HEK293 (cell line): ENCODE measurements at regions not wholly inside any gene's neighbourhood (a gene's known extent, or its start where the extent isn't known, plus 50 kb on each side); places are given as distances from the start of the nearest gene placed in this dataset.

Experiments
- CTCF ChIA-PET: fragments of 350-600 bp; formaldehyde crosslinking; extraction: SDS; loops from one replicate; lab custom pipeline; 2021; ENCODE audit warnings: antibody characterized with exemption; lab: Yijun Ruan, JAX
- POLR2A ChIA-PET: fragments of 300-600 bp; formaldehyde crosslinking; extraction: SDS; loops from one replicate; lab custom pipeline; 2020; ENCODE audit warnings: antibody characterized with exemption, inconsistent platforms; lab: Yijun Ruan, JAX
- H3K27ac ChIP-seq: fragments of 200-500 bp; sonication (Bioruptor generic); 2 replicates; pipeline ENCODE4 v1.5.1; 2014; ENCODE audit warnings: low read depth, low read length, control low read depth, inconsistent platforms; ENCODE audit errors: extremely low read depth
- H3K36me3 ChIP-seq, 2 experiments: fragments of 200-500 bp in 1 of 2; sonication (Bioruptor generic) in 1 of 2; 1 replicate in 1 of 2; 2 replicates in 1 of 2; pipeline ENCODE4 v1.5.1; 2014 to 2017; ENCODE audit warnings: inconsistent platforms in 2 of 2, low read length in 2 of 2; ENCODE audit not compliant: control insufficient read depth in 2 of 2, insufficient read depth in 1 of 2
- H3K4me1 ChIP-seq: fragments of 200-500 bp; sonication (Bioruptor generic); 2 replicates; pipeline ENCODE4 v1.5.1; 2014; ENCODE audit warnings: mild to moderate bottlenecking, low read length, inconsistent platforms; ENCODE audit not compliant: control insufficient read depth, insufficient read depth
- H3K4me3 ChIP-seq: 2 replicates; pipeline ENCODE4 v1.5.1; 2011; ENCODE audit warnings: low read depth, mild to moderate bottlenecking, control low read depth, low read length, moderate library complexity
- H3K9me3 ChIP-seq: fragments of 200-500 bp; sonication (Bioruptor generic); 2 replicates; pipeline ENCODE4 v1.5.1; 2014; ENCODE audit warnings: low read depth, low read length, inconsistent platforms; ENCODE audit not compliant: control insufficient read depth, insufficient read depth
- EGR2 ChIP-seq: fragments of 450-650 bp; formaldehyde crosslinking; IDR thresholded peaks from 2 replicates; pipeline ENCODE4 v1.5.1; 2016; ENCODE audit warnings: low read depth, missing biosample characterization, missing genetic modification characterization
- KLF1 ChIP-seq: fragments of 450-650 bp; formaldehyde crosslinking; IDR thresholded peaks from 2 replicates; pipeline ENCODE4 v1.5.1; 2016; ENCODE audit warnings: missing biosample characterization, missing genetic modification characterization
- ZBTB20 ChIP-seq: fragments of 450-650 bp; formaldehyde crosslinking; IDR thresholded peaks from 2 replicates; pipeline ENCODE4 v1.5.1; 2016; ENCODE audit warnings: missing biosample characterization, missing genetic modification characterization
- ZFHX2 ChIP-seq: fragments of 450-650 bp; formaldehyde crosslinking; conservative IDR thresholded peaks from 2 replicates; pipeline ENCODE4 v1.5.1; 2016; ENCODE audit warnings: missing biosample characterization, missing genetic modification characterization
- ZFP69B ChIP-seq: fragments of 450-650 bp; formaldehyde crosslinking; IDR thresholded peaks from 2 replicates; pipeline ENCODE4 v1.5.1; 2016; ENCODE audit warnings: missing biosample characterization, missing genetic modification characterization
- ZIC2 ChIP-seq: fragments of 450-650 bp; formaldehyde crosslinking; IDR thresholded peaks from 2 replicates; pipeline ENCODE4 v1.5.1; 2016; ENCODE audit warnings: missing biosample characterization, missing genetic modification characterization
- ZNF155 ChIP-seq: fragments of 450-650 bp; formaldehyde crosslinking; IDR thresholded peaks from 2 replicates; pipeline ENCODE4 v1.5.1; 2016; ENCODE audit warnings: missing biosample characterization, missing genetic modification characterization
- ZNF302 ChIP-seq: fragments of 450-650 bp; formaldehyde crosslinking; IDR thresholded peaks from 2 replicates; pipeline ENCODE4 v1.5.1; 2016; ENCODE audit warnings: missing biosample characterization, missing genetic modification characterization, low read depth
- ZNF324 ChIP-seq: fragments of 450-650 bp; formaldehyde crosslinking; IDR thresholded peaks from 2 replicates; pipeline ENCODE4 v1.5.1; 2016; ENCODE audit warnings: missing biosample characterization, missing genetic modification characterization
- ZNF621 ChIP-seq: fragments of 450-650 bp; formaldehyde crosslinking; IDR thresholded peaks from 2 replicates; pipeline ENCODE4 v1.5.1; 2017; ENCODE audit warnings: missing biosample characterization, missing genetic modification characterization
- ZNF768 ChIP-seq: fragments of 450-650 bp; formaldehyde crosslinking; IDR thresholded peaks from 2 replicates; pipeline ENCODE4 v1.5.1; 2018; ENCODE audit warnings: missing biosample characterization, mild to moderate bottlenecking, missing genetic modification characterization
- ZNF777 ChIP-seq: fragments of 450-650 bp; formaldehyde crosslinking; IDR thresholded peaks from 2 replicates; pipeline ENCODE4 v1.5.1; 2017; ENCODE audit warnings: missing biosample characterization, missing genetic modification characterization, borderline replicate concordance
- ZNF792 ChIP-seq: fragments of 450-650 bp; formaldehyde crosslinking; IDR thresholded peaks from 2 replicates; pipeline ENCODE4 v1.5.1; 2016; ENCODE audit warnings: missing biosample characterization, missing genetic modification characterization
- ZSCAN30 ChIP-seq: fragments of 450-650 bp; IDR thresholded peaks from 2 replicates; pipeline ENCODE4 v1.5.1; 2018; ENCODE audit warnings: missing biosample characterization, mild to moderate bottlenecking, missing genetic modification characterization, moderate library complexity
- TF ChIP-seq, protein P1 (sequence below): fragments of 450-650 bp; formaldehyde crosslinking; IDR thresholded peaks from 2 replicates; pipeline ENCODE4 v1.5.1; 2016; ENCODE audit warnings: missing biosample characterization, missing genetic modification characterization
- TF ChIP-seq, protein P2 (sequence below): fragments of 450-650 bp; formaldehyde crosslinking; IDR thresholded peaks from 2 replicates; pipeline ENCODE4 v1.5.1; 2016; ENCODE audit warnings: missing biosample characterization, missing genetic modification characterization, low read depth
- TF ChIP-seq, protein P3 (sequence below): fragments of 450-650 bp; formaldehyde crosslinking; IDR thresholded peaks from 2 replicates; pipeline ENCODE4 v1.5.1; 2016; ENCODE audit warnings: missing biosample characterization, missing genetic modification characterization

DNA sequence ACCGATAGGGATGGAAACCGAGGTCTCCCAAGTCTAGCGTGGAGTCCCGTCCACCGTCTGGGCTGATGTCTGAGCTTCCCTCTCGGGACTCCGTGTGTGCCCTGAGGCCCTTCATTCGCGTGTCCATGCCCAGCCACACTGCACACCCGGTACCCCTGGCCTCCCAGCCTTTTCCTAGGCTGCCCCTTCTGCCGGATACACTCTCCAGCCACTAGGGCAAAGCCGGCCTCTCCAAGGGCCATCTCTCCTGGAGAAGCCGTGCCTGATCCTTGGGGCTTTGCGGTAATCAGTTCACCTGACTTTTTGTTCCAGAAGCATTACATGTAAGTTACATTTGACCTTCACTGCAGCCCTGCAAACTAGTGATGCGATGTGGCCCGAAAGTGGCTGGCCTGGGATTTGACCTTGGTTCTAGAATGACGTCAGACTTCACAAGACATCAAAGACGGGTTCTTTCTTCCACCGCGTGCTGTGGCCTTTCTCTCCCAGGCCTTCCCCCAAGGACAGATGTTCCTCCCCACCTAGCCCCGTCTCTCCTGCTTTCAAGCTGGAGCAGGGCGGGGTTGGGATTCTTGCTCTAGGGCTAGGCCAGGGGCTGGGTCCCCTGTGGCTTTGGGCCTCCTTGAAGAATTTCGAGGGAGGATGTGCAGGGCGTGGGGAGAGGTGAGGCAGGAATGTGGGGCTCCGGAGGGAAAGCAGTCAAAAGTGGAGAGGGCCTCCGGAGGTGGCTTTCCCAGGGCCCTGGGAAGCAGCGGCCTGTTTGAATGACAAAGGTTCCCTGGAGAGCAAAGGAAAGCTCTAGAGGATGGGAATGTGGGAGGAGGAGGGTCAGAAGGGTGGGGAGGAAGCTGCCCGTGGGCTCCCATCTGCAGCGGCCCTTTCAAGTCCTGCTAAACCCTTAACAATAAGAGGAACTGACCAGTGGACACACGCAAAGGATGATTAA lies 49.7 kb upstream of the SLC2A1 start:
- H3K36me3 ChIP-seq: no peaks in the 10 kb centered on the region
- H3K4me3 ChIP-seq: no peak overlapping the region
- TF ChIP-seq ZBTB20 (tag by site-specific recombination) (peak; percentile 55; the same call in 1 of the 2 replicates), ZFP69B (tag by site-specific recombination) (no peak), ZNF621 (tag by site-specific recombination) (no peak), ZNF792 (tag by site-specific recombination) (no peak), ZSCAN30 (tag by site-specific recombination) (no peak), ZFHX2 (peak; percentile 37), ZNF324 (no peak), ZNF302 (no peak), ZNF155 (no peak), ZNF768 (tag by site-specific recombination) (no peak), ZNF777 (tag by site-specific recombination) (no peak), KLF1 (tag by site-specific recombination) (peak; percentile 48; the same call in 1 of the 2 replicates), ZIC2 (tag by site-specific recombination) (peak; percentile 35), EGR2 (0 out of 2 replicates have a peak, but pooled peaks have one; percentile 24)
- TF ChIP-seq, protein P1, sequence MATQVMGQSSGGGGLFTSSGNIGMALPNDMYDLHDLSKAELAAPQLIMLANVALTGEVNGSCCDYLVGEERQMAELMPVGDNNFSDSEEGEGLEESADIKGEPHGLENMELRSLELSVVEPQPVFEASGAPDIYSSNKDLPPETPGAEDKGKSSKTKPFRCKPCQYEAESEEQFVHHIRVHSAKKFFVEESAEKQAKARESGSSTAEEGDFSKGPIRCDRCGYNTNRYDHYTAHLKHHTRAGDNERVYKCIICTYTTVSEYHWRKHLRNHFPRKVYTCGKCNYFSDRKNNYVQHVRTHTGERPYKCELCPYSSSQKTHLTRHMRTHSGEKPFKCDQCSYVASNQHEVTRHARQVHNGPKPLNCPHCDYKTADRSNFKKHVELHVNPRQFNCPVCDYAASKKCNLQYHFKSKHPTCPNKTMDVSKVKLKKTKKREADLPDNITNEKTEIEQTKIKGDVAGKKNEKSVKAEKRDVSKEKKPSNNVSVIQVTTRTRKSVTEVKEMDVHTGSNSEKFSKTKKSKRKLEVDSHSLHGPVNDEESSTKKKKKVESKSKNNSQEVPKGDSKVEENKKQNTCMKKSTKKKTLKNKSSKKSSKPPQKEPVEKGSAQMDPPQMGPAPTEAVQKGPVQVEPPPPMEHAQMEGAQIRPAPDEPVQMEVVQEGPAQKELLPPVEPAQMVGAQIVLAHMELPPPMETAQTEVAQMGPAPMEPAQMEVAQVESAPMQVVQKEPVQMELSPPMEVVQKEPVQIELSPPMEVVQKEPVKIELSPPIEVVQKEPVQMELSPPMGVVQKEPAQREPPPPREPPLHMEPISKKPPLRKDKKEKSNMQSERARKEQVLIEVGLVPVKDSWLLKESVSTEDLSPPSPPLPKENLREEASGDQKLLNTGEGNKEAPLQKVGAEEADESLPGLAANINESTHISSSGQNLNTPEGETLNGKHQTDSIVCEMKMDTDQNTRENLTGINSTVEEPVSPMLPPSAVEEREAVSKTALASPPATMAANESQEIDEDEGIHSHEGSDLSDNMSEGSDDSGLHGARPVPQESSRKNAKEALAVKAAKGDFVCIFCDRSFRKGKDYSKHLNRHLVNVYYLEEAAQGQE: no peak
- TF ChIP-seq, protein P2, sequence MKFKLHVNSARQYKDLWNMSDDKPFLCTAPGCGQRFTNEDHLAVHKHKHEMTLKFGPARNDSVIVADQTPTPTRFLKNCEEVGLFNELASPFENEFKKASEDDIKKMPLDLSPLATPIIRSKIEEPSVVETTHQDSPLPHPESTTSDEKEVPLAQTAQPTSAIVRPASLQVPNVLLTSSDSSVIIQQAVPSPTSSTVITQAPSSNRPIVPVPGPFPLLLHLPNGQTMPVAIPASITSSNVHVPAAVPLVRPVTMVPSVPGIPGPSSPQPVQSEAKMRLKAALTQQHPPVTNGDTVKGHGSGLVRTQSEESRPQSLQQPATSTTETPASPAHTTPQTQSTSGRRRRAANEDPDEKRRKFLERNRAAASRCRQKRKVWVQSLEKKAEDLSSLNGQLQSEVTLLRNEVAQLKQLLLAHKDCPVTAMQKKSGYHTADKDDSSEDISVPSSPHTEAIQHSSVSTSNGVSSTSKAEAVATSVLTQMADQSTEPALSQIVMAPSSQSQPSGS (tag by site-specific recombination): peak; percentile 11; the same call in 1 of the 2 replicates
- TF ChIP-seq, protein P3, sequence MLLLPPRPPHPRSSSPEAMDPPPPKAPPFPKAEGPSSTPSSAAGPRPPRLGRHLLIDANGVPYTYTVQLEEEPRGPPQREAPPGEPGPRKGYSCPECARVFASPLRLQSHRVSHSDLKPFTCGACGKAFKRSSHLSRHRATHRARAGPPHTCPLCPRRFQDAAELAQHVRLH: no peak
- ChIA-PET POLR2A (no interaction called here), CTCF (no interaction called here)
- no peaks in the 10 kb centered on the region for H3K4me1 ChIP-seq
- H3K9me3 ChIP-seq: no peaks in the 10 kb centered on the region
- no peak overlapping the region for H3K27ac ChIP-seq
